ENCODE measurements at regions not wholly inside any gene's neighbourhood (a gene's known extent, or its start where the extent isn't known, plus 50 kb on each side); places are given as distances from the start of the nearest gene placed in this dataset.

DNA sequence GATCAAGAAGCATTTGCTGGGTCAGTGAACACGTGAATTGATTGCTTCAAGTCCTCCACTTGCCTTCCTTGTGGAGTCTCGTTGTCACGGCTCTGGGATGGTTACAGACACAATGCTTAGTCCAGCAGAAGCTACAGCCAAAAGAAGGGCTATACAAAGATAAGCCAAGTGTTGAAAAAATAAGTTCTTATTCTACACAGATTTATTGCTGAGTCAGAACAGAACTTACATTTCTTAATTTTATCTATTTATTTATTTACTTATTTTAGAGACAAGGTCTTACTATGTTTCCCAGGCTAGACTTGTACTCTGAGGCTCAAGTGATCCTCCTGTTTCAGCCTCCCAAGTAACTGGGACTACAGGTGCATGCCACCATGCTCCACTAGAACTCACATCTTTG lies 199.0 kb downstream of the MYLK4 start:
- TF ChIP-seq, protein P1, sequence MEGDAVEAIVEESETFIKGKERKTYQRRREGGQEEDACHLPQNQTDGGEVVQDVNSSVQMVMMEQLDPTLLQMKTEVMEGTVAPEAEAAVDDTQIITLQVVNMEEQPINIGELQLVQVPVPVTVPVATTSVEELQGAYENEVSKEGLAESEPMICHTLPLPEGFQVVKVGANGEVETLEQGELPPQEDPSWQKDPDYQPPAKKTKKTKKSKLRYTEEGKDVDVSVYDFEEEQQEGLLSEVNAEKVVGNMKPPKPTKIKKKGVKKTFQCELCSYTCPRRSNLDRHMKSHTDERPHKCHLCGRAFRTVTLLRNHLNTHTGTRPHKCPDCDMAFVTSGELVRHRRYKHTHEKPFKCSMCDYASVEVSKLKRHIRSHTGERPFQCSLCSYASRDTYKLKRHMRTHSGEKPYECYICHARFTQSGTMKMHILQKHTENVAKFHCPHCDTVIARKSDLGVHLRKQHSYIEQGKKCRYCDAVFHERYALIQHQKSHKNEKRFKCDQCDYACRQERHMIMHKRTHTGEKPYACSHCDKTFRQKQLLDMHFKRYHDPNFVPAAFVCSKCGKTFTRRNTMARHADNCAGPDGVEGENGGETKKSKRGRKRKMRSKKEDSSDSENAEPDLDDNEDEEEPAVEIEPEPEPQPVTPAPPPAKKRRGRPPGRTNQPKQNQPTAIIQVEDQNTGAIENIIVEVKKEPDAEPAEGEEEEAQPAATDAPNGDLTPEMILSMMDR (IDR thresholded peaks at IDR 0.05; ENCODE audit: insufficient read depth, low read length): no peak
- H3K4me3 ChIP-seq (ENCODE audit: low read depth, low read length): no peak overlapping the region
- DNase-seq (ENCODE audit: low read depth): no peak

DNA sequence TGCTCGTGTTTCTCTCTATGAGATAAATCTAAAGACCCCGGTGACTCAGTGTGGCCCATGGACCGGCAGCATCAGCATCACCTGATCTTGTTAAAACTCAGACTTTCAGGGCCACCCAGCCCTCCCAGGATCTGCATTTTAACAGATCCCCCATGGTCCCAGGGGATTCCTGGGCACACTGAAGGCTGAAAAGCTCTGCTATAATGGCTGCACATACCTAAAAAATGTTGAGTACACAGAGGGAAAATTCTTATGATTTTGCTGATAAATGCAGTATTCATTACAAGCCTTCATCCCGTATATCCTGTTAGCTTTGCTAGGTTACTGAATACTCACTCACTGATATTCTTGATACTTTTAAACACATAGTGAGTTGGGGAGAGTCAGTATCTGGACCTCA lies 200.5 kb downstream of the MYLK4 start:
- TF ChIP-seq, protein P1 (IDR thresholded peaks at IDR 0.05; ENCODE audit: insufficient read depth, low read length): no peak
- H3K4me3 ChIP-seq (ENCODE audit: low read depth, low read length): no peak overlapping the region
- DNase-seq (ENCODE audit: low read depth): no peak

DNA sequence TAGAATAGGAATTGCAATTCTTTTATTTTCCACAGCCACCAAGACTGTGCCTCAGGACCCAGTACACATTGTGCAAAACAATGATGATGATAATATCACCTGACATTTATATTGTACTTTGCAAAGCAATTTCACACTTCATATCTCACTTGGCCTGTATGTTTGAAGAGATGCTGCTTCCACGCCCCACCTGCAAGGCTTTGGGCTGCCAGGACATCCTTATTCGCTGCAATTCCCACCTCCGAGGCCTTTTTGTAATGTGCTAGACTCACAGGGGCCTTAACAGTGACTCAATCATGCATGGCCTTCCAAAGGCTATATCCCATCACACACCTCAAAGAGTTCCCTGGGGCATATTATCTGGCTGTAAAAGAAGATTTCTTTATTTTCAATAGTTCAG lies 200.9 kb downstream of the MYLK4 start:
- no peak overlapping the region for H3K4me3 ChIP-seq (ENCODE audit: low read depth, low read length)
- TF ChIP-seq, protein P1 (IDR thresholded peaks at IDR 0.05; ENCODE audit: insufficient read depth, low read length): no peak
- DNase-seq (ENCODE audit: low read depth): no peak

DNA sequence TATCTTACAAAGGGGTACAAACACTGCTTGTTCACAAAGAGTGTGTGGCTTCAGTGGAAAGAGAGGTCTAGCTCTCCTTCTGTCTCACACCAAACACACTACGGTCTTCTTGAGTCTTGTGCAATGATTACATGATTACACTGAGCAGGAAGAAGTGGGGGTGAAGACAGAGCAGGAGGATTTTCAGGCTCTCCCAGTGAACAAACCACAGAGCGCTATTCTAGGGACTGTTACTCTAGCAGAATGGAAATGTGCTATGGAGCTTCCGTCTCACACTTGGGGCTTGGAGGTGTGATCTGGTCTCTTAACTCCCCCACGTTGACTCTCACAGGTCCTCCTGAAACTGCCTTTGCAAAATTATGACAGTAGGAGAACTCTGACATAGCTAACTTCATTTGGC lies 203.4 kb downstream of the MYLK4 start:
- no peak for DNase-seq (ENCODE audit: low read depth)
- TF ChIP-seq, protein P1 (IDR thresholded peaks at IDR 0.05; ENCODE audit: insufficient read depth, low read length): no peak
- no peak overlapping the region for H3K4me3 ChIP-seq (ENCODE audit: low read depth, low read length)

DNA sequence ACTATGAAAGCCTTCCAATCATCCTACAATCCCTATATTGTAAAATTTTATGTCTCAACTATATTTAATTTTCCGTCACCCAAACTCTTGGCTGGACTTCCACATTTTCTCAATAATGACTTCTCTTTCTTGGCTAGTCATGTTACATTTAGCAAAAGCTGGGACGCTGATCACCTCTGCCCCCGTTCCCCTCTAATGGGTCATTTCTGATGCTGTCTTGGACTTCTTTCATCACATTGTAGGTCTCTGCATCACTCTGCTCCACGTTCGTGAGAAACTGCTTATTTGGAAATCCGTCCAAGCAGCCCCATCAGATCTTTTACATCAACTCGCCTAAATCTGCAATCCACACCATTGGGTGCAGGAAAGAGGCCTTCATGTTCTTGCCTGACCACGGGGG lies 203.8 kb downstream of the MYLK4 start:
- DNase-seq (ENCODE audit: low read depth): no peak
- TF ChIP-seq, protein P1 (IDR thresholded peaks at IDR 0.05; ENCODE audit: insufficient read depth, low read length): no peak
- H3K4me3 ChIP-seq (ENCODE audit: low read depth, low read length): no peak overlapping the region

DNA sequence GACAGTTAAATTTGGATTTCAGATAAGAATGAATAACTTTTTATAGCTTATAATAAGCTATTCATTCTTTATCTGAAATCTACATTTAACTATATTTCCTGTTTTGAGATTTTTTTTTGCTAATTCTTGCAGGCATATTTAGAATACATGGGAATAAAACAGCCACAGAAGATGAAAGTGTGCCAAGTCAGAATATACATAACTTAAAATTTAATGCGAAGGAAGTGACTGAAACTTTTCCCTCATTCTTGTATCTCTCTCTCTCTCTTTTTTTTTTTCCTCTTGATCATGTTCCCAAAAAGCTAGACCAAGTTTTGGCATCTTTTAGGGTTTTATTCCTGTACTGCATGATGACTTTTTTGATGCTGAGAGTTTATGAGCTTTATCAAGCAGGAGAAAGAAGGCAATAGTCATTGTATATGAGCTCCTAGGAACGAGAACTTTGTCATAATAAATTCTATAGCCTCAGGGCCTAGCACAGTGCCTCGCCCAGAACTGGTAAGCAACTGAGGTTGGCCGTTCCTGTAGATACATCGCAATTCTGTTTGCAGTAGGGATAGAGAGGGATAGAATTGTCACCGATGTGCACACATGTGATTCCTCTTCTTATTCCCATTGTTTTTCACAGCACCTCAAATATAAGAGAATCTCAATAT lies 205.2 kb downstream of the MYLK4 start:
- TF ChIP-seq, protein P1 (IDR thresholded peaks at IDR 0.05; ENCODE audit: insufficient read depth, low read length): no peak
- no peak overlapping the region for H3K4me3 ChIP-seq (ENCODE audit: low read depth, low read length)
- DNase-seq (ENCODE audit: low read depth): no peak

DNA sequence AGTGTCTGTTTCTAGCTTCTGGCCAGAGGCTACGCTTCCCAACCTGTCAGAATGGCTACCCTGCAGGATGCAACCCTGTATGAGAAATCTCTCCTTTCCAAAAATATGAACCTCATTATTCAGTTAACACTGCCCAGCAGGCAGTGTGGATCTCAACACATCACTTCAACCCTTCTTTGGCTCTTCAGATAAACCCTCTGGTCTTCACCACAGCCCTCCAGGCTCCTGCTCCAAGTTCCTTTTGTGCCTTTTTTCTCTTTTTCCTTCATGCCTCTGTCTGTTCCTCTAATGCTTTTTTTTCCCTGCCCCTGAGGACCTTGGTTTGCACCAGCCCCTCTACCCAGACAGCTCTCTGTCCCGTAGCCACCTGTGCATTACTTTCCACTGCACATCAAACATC lies 207.4 kb downstream of the MYLK4 start:
- DNase-seq (ENCODE audit: low read depth): no peak
- TF ChIP-seq, protein P1 (IDR thresholded peaks at IDR 0.05; ENCODE audit: insufficient read depth, low read length): no peak
- H3K4me3 ChIP-seq (ENCODE audit: low read depth, low read length): no peak overlapping the region
